ENCODE measurements at regions not wholly inside any gene's neighbourhood (a gene's known extent, or its start where the extent isn't known, plus 50 kb on each side); places are given as distances from the start of the nearest gene placed in this dataset.

GRCh38 chr3:106365061-106365691, 496.4 kb upstream of the CBLB start:
- DNase-seq = no peak

GRCh38 chr3:106366352-106366751, 497.5 kb upstream of the CBLB start:
- no peak for DNase-seq

DNA sequence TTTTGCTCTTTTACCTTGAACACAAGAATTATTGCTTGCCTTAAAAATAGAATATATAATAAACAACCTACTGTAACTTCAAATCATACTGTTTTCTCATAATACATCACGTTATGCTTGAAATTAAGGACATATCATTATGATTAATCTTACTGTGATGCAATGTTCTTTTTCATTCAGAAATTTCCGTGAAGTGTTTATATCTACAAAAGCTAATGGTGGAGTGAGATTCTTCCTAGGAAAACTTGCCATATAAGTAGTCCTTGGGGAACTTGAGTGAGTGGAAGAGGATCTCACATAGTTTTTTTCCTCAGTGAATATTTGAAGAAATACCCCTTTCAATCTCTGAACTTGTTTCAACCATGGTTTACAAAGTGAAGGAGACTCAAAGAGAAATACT, 498.7 kb upstream of the CBLB start:
- DNase-seq = peak; percentile 5

- no peak for DNase-seq
Observed at GRCh38 chr3:106371221-106371970, 502.6 kb upstream of the CBLB start.

- DNase-seq = no peak
Observed at GRCh38 chr3:106371971-106372805, 503.4 kb upstream of the CBLB start.

- no peak for DNase-seq
Observed at GRCh38 chr3:106372806-106373190, 504.0 kb upstream of the CBLB start.

GRCh38 chr3:106376016-106376570, 507.3 kb upstream of the CBLB start:
- DNase-seq = no peak

GRCh38 chr3:106379251-106379750, 510.5 kb upstream of the CBLB start:
- DNase-seq = no peak

GRCh38 chr3:106380232-106380631, 511.4 kb upstream of the CBLB start:
- DNase-seq = no peak

DNA sequence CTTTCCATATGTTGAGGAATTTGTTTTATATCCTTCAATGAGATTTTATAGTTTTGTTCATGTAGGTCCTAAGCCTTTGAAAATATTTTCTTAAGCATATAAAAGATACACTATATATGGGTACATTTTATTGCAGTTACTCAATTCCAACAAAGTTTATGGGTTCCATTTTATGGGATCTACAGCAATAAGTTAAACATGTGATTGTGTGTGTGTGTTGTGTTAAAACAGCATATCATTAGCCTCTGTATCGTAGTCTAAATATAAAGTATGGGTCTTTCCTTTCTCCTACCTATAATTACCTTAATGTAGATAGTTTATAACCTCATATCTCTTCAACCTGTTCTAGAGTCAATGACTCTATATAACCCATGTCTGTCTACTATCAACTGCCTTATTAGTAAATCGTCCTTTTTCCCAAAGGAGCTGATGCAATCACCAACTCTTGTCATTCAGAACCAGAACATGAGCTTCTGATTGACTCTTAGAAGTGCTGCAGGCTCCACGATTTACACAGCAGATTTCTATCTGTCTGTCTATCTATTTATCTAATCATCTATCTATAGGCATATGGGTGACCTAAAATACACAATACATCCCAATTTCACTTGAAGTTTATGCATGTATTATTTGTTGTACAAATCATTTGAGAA, 512.6 kb upstream of the CBLB start:
- no peak for DNase-seq

- no peak for DNase-seq
Observed at GRCh38 chr3:106381939-106382335, 513.1 kb upstream of the CBLB start.

DNA sequence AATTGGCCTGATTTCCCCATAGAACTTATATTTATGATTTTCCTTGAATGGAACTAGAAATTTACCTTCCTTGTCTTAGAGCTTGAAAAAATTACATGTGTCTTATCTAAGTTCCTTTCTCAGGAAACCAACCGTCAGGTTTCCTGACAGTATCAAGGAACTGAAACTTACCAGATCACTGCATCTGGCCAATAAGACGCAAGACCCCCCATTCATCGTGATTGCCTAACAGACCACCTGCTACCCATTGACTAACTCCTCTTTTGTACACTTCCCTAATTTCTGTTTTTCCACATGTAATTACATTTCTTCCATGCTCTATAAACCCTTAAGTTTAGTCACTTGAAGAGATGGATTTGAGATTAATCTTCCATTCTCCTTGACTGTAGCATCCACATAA, 517.2 kb upstream of the CBLB start:
- DNase-seq = no peak

DNA sequence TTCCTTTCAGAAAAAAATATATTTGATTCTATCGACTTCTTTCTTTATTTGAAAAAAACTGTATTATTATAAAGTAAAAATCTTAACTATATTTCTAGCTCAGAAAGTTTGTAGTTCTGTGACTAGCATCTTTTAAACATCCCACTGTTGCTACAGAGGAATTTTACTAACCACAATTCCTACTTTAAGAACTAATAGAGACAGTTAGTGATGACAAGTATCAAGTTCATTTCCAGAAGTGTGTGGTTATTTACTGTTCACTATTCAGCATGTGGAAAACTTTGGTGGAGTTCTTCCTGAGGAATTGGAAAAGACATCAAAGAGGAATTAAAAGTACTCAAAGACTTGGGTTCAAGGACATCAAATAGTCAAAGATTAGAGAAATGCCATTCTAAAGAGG, 524.1 kb upstream of the CBLB start:
- DNase-seq = no peak

DNA sequence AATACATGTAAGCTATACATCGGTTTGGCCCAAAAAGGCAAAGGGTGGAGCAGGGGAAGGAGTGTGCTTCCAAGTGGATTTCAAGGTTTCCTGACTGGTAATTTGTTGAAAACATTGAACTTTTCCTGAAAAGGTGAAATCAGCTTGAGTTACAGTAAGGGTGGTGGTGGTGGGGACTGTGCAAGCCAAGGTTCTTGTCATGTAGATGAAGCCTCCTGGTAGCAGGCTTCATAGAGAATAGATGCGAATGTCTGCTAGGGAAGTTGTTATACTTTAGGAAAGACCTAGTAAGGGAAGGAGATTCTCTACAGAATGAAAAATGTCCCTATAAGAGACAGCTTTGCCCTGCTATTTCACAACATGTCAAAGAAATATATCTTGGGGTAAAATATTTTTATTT, 528.2 kb upstream of the CBLB start:
- no peak for DNase-seq

- no peak for DNase-seq
Observed at GRCh38 chr3:106398891-106399600, 530.2 kb upstream of the CBLB start.

GRCh38 chr3:106399761-106400160, 530.9 kb upstream of the CBLB start:
- no peak for DNase-seq

DNA sequence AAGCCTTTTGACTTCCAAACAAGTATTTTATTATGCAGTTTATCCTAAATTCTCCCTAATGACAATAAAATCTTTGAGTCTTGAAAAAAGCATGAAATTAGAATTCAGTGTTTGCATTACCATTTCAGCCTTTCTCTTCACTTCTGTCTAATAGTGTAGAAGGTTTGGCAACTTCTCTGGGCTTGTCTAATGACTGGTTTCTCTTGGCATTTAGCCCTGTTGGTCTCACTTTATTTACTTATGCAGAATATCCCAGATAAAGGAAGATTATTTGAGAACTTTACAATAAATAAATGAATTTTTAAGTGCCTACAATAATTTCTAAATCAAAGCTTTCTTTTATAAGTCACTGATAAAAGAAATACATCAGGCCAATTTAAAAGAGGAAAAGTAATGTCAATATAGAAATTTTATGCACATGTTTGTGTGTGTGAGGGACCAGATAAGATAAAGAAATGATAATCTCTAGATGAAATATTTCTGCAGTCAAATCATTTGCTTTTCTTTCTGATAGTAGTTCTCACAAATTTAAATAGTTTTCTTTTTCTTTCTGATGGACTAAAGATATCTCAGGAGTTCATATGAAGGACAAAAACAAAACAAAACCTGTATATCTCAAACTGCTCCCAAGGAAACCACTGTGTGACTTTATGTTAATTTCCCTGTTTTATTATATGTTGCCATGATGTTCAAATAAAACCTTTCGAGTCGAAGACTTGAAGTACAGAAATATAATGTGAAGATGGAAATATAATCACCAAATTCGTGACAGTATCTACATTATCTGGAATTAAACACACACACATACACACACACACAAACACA, 533.1 kb upstream of the CBLB start:
- no peak for DNase-seq

DNA sequence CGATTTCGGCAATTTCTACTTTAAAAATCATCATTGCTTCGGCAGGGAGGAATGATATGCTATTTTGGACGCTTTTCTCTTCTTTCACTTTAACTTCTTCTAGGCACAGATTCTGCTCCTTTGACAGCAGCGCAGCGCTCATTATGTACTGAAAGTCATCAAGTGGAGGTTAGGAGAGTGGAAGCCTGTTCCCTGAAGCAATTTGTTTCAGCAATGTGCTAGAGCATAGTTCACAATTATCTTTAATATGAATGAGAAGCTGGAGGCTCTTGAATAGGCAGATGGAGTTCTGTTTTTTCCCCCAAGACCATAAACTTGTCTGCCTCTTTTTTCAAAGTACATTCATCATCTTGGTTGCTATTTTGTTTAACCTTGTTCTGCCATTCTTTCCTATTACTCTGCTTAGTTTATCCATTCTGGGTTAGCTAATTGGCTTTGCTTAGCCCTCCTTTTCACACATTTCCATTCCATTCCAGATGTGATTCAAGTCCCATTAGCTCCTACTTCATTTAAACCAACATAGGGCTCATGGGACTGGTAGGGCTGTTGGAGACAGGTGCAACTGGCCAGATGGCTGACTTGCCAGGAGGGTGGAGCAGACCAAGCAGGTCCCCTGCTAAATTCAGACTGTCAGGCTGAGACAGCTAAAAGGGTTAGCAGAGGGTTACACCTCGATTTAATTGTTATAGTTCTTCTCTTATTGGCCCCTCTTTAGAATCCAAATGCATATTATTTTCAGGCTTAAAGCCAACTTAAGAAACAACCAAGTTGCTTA, 534.7 kb upstream of the CBLB start:
- DNase-seq = no peak

GRCh38 chr3:106413683-106414082, 544.9 kb upstream of the CBLB start:
- DNase-seq = no peak

DNA sequence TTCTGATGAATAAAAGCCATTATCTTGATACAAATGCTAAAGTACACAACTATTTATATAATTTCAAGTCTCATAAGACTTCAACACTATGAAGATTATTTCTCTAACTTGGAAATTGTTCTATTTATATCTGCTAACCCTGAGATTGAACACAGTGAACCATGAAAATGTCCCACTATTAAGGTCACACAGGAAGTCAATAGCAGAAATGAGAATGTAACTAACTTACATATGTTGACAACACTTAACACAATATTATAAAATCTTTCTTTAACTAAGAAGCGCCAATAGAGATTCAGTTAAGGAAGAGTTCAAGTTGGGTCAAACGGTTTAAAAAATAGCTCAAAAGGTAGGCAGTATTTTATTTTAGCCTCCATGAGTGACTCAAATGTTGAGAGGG, 551.8 kb upstream of the CBLB start:
- DNase-seq = no peak
